HG03432 (cell line): ENCODE measurements at regions not wholly inside any gene's neighbourhood (a gene's known extent, or its start where the extent isn't known, plus 50 kb on each side); places are given as distances from the start of the nearest gene placed in this dataset.

ENCODE experiments used
- ATAC-seq: cut with Tn5 transposase; IDR thresholded peaks from one replicate; pipeline ENCODE4 v1.9.1; 2021; ENCODE audit warnings: mild to moderate bottlenecking, moderate library complexity; ENCODE audit not compliant: unreplicated experiment

DNA sequence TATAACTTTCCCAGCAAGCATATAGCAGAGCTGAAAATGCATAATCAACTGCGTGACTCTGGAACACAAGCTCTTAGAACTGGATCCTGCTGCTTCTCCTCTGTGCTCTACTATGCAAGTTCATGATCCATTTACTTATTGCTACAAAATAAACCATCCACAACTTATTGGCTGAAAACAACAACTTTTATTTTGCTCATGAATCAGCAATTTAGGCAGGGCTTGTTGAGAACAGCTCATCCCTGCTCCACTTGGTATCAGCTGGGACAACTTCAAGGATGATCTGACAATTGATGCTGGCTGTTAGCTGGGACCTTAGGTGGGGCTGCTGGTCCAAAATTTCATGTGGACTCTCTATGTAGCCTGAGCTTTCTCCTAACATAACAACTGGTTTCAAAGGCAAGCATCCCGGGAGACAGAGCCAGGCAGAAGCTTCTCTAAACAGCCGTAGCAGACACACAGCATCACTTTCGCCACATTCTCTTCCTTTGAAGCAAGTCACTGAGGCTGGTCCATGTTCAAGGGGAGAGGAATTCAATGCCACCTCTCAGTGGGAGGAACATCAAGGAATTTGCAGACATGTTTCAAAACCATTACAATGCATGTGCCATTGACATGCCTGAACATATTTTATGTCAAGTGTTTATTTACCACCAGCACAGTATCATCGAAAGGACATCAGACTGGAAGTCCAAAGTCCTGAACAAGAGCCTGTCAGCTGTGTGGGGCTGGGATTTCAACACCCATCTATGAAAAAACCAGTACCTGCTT lies 153.1 kb upstream of the PKDCC start:
- ATAC-seq, result no peak

DNA sequence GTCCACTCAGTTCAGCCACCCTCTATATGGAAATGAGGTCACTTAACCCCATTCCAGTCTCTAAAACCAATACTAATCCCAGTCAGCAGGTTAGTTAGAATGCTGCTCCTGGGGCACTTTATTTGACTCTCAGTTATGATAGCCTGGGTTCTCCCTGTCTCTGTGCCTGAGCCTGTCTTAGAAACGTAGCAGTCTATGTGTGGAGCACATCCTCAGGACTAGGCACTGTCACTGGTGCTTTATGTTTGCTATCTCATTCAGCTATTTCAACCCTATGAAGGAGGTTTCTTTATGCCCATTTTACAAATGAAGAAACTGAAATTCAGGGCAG lies 152.5 kb upstream of the PKDCC start:
- ATAC-seq, result no peak

DNA sequence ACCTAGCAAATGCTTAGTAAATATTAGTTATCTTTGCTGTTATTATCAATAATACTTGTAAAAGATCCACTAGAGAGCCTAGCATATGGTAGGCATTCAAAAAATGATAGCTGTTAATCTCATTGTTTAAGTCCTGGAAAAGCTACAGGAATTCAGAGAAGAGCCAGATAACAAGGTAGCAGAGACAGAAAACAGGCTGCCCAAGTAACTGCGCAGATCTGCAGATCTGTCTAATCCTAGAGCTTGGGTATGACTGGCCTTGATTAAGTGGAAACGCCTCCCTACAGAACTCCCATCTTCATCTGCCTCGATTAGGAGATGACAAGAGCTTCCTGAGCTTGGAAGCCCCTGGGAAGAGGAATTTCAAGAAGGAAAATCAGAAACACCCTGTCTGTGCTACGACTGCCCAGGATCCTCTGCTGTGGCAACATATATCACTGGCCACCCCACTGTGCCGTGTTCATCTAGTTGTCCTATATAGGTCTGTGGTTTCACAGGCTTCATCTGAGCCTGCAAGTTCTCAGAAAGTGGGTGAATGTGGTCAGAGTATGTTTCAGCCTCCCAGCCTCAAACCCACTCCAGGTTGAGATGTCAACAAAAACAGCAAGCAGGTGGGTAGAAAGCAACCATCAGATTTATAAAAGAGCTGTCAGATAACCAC lies 151.5 kb upstream of the PKDCC start:
- ATAC-seq, result peak; percentile 89

DNA sequence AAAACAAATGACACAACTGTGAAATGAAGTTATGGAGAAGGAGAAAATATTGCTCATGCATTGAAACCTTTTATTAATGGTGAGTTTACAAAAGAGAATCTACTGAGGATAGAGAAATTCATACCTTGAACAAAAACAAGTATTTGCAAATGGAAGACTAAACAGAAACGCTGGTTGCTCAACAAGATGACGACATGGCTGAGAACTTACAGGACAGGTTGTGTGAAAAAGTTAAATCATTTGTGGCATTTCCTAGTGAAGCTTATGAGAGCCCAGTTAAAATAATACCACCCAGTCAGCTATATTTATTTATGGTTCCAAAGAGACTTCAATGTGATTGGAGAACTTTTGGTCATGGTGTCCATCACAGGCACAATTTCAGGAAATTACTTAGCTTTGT lies 148.6 kb upstream of the PKDCC start:
- no peak for ATAC-seq

DNA sequence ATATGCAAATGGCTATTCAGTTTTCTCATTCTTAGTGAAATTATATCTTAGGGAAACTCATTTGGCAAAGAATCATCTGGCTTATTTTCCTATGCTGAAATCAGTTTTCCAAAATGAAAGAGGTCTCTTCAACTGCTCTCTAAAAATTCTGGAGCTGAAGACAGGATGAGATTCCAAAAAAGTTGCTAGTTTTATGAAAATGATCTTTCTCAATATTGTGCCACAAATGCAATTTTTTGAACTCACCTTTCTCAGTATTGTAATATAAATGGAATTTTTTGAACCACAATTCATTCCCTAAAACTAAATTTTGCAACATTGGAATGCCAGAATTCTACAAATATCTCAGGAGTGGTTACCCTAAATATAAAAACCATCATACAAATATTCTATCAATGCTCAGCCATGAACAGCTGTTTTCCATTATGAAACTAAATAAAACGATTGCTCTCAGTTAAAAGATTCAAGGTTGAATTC lies 147.7 kb upstream of the PKDCC start:
- ATAC-seq, result no peak

DNA sequence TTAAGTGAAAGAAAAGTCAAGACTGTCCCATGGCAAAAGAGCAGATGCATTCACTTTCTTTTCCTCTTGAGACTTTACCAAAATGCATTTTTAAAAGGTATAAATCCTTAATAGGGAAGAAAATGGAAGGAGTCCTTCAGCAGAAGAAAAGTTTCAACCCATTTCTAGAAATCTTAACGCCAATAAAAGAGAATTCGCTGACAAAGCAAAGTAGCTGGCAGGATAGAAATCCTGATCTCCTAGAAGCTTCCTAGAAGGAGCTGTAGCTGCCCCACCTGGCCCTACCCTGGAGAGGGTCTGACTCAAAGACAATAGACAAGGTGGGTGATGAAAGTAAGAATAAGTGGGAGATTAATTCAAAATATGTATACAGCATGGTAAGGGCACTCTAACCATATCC lies 144.9 kb upstream of the PKDCC start:
- ATAC-seq, result no peak

DNA sequence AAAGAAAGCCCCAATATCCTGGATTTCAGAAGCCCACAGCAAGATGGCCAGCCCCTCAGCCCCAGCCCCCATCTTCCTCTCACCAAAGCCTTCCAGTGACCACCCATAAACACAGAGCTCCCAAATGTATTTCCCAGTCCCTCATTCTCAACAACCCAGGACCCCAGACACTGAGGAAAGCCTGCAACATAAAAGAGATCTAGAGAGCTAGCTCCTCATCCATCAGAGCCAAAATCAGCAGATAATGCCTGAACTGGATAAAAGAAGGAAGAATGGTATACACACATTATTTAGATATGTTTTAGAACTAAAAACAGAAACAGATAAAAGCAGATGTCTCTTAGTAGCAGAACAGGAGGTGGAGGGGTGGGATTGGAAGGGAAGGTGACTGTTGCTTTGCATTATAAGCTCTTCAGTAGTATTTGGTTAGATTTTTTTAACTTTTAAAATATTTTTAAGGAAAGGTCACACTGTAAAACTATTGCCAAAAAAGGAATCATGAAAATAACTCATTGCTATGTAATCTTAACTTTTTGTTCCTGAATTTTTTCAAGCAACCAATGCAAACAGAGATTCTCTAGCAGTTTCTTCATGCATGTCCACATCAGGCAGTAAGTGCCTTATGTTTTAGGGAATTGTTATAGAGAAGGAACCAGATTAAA lies 144.2 kb upstream of the PKDCC start:
- ATAC-seq, result no peak

DNA sequence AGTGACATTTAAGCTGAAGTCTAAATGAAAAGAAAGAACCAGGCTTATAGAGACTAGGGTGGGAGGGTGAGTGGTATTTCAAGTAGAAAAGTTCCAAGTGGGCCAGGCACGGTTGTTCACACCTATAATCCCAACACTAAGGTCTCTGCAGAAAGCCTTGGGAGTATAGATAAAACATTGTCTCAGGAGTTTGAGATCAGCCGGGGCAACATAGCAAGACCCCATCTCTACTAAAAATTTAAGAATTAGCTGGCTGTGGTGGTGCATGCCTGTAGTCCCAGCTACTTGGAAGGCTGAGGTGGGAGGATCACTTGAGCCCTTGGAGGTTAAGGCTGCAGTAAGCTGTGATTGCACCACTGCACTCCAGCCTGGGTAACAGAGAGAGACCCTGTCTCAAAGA lies 143.4 kb upstream of the PKDCC start:
- ATAC-seq, result no peak

DNA sequence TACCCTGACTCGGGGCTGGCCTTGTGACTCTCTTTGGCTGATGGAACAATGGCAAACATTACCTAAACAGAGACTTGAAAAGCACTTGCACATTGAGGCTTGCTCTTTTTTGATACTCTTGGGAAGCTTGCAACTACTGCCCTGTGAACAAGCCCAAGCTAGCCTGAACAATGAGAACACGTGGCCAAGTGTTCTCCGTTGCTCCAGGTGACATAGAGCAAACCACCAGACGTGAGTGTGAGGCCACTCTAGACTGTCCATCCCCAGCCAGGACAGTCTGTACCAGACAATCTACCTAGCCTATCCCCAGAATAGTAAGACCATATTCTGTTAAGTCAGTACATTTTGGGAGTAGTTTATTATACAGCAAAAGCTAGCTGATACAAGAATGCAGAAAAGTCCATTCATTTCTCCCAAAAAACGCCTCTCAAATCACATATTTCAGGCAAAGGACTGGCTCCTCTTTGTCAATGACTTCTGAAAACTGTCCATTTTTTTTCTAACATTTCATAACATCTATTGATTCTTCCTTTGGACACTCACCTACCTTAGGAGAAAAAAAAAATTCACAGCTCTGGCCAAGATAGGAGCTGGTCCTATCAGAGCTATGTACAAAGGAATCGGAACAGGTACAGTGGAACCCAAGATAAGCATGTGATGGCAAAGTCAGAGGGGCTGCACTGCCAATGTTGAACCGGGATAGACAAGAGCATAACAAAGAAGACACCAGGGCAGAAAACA lies 142.1 kb upstream of the PKDCC start:
- ATAC-seq, result no peak

DNA sequence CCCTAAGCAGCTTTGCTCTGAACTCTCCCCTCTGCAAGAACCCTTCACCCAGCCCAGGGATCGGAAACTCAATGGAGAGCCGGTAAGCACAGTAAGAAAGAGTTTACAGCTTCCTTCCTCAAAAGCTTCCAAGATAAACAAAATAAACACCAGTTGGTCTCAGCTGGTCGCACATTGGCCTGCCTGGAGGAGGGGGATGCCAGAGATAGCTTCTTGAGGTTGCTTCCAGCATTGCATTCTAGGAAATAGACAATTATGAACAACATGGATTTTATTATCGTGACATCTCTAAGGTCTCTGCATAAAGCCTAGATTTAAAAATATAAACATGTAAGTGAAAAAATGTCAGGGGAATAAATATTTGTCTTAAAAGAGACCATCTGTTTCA lies 141.5 kb upstream of the PKDCC start:
- no peak for ATAC-seq

DNA sequence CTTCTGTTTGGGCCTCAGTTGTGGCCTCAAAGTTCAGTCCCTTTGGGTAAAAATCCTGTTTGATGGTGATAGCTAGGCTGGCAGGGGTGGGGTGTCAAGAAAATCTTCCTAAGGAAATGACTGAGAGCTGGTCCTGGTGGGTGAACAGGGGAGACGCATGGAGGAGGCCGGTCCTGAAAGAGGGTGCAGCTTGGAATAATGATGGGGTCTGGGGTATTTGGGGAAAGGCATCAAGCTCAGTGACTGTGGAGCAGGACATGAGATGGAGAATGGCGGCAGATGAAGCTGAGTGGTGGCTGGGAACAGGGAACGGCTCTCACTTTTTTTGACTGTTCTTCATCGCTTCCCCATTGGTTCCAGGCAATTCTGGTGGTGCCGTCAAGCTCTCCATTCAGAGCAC lies 140.7 kb upstream of the PKDCC start:
- no peak for ATAC-seq

DNA sequence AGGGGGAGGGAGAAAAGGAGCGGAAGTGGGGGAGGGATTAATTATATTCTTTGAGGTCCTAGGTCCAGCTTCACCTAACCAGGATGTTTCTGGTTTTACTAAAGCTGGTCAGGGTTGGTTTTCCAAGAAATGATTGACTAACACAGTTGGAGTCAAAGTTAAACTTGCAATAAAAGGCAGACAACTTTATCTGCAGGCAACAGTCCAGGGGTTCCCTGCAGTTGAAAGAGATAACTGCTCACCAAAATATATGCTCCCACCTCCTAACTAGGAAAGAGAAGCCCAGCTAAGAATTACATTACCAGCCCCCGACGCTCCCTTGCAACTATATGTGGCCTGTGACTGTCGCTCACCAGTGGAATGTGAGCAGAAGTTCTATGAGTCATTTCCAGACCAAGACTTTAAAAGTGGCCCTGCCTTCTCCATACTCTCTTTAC lies 140.0 kb upstream of the PKDCC start:
- no peak for ATAC-seq

DNA sequence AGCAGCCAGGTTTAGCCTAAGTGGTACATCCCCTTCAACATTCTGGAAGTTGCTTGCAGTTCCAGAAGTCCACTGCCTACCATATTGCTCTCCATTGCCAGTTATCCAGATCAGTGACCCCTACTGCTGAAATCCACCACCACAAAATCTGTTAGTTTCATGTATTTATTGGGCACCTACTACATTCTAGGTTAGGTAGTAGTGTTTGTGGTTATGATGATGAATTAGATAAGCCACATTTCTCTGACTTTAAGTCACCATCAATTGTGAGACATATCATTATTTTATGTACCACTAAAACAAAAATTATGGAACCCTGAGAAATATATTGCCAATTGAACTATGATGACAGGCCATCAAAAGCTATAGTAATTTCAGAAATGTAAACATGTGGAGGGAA lies 139.5 kb upstream of the PKDCC start:
- ATAC-seq, result no peak

DNA sequence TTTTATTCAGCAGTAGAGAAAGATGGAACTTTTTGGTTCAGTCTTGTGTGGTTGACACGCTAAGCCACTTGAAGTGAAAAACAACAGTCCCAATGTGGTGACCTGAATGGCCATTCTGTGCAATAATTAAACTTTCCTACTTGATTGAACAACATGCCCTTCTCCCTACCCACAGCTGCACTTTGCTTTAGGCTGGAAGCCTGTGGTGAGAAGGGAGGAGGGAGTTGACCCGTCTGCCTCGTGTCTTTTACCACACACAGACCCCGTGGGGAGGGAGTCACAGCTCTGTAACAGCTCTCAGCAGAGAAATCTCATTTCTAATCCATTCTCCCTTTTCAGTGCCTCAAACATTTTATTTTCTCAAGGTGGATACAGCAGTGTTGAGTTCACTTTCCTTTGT lies 138.2 kb upstream of the PKDCC start:
- ATAC-seq, result no peak

DNA sequence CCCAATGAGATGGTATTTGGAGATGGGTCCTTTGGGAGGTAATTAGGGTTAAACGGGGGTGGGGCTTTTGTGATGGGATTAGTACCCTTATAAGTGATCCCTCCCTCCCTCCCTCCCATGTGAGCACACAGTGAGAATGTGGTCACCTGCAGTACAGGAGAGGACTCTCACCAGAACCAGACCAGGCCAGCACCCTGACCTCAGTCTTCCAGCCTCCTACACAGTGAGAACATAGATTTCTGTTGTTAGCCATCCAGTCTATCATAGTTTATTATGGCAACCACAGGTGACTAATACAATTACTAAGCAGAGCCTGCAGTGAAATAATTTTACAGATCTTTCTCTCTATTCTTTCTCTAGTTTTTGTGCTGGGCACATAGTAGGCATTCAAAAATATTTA lies 137.7 kb upstream of the PKDCC start:
- ATAC-seq, result peak; percentile 53

DNA sequence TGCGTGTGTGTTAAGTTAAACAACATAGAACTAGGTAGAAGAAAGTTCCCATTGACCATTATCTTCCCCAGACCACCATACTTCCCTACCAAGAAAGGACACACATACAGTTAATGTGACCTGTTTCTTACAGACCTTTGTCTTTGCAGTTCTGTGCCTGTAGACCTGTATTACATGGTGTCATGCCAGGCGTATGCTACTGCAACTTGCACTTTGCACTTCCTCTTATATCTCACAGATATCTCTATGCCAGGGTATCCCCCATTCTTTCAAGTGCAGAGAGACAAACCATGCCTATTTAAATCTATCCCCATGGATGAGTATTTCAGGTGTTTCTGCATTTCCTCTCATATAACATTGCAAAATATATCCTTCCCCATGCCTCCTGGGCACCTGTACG lies 136.8 kb upstream of the PKDCC start:
- ATAC-seq, result no peak

DNA sequence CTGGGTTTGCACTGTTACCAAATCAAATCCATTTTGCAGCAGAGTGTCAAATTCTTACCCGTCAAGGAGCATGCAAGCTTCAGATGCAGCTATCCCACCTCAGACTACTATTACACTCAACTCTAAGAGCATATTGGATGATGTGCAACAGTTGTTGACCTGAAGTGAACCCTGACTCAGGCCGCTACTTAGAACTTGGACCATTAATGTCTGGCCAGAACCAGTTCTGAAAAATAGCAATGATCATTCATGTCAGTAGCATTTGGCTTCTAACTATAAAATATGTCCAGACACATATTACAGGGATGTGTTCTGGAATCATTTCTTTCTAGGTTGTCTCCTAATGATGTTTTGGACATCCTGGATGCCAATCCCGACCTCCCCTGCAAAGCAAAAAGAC lies 135.5 kb upstream of the PKDCC start:
- ATAC-seq, result no peak

DNA sequence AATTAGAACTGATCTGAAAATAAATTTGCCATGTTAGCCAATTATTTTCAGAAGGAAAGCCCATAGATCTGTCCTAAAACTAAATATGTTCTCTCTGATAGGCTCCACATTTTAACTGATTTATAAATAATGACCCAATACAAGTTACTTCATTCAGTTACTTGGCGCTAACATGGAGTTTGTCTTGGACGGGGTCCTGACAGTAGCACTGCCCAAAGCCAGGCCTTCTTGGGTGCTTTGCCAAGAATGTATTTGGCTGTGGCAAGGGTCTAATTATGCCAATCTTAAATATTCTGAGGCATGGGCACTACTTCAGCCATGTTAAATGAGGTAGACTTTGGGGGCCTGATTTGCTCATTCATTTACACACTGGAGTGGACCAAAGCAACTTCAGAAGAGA lies 135.0 kb upstream of the PKDCC start:
- no peak for ATAC-seq

DNA sequence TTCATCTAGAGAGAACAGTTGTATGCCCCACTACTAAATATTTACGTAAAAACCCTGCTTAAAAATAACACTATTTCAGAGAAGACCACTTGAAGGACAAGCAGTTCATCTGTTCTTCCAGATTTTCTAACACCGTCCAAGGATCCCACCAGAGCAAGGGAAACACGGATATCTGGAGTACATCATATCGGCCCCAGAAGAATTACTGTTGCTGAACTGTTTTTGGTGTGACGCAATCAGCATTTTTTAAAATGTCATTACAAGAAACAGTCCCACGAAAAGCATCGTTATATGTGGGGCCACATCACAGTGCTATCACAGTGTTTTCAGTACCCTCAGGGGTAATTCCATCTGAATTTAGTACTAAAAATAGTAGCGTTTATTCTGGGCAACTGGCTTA lies 134.5 kb upstream of the PKDCC start:
- no peak for ATAC-seq

DNA sequence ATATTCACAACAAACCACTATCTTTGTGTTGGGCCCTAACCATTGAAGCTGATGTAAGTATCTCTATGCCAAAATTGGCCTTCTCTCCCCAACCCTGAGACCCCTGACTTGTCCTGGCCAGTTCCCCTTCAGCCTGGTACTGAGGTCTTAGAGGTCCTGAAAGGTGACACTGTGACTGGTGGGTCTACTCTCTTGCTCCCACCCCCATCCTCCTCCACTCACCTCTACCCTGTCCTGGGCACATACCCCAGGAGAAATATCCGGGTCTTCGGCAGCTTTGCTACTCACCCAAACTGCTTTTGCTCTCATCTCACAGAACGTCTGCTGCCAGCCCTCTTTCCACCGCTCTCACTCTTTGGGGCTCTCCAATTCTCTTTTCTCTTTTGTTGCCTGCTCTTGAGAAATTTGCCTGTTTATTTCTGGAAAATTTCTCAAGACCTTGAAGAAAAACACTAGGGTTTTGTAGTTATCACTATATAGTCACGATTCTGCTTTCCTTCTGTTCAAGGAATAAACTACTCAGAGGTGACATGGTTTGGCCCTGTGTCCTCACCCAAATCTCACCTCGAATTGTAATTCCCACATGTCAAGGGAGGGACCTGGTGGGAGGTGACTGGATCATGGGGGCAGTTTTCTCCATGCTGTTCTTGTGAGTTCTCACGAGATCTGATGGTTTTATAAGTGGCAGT lies 133.8 kb upstream of the PKDCC start:
- ATAC-seq, result no peak

DNA sequence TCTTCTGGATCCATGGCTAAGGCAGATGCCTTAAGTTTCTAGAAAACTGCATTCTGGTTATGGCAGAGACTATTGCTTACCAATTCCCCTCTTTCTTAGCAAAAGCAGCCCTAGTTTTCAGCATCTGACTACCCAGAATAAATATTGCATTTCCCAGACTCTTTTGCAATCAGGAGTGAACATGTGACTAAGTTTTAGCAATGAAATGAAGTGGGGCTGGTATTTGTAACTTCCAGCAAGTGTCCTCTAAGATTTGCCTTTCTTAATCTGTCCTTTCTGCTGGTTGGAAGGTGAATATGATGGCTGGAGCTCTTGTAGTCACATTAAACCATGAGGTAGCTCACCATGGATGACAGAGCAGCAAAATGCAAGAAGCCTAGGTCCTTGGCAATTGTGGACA lies 132.9 kb upstream of the PKDCC start:
- no peak for ATAC-seq
